A673 (cell line): ENCODE measurements at regions not wholly inside any gene's neighbourhood (a gene's known extent, or its start where the extent isn't known, plus 50 kb on each side); places are given as distances from the start of the nearest gene placed in this dataset.
A peak's percentile ranks its signal among the peaks of the same experiment; 100 is the strongest.

Experiments used
- BruUV-seq: library from RNA; stranded (reverse); fragments of 400-500 nt; replicated peaks from 2 replicates; lab custom pipeline; 2021; lab: Mats Ljungman, UMichigan
- CTCF ChIA-PET: fragments of 300-600 bp; sonication (Branson Sonifier 250); formaldehyde crosslinking; loops from one replicate; lab custom pipeline; 2022; ENCODE audit warnings: antibody characterized with exemption; lab: Charles Lee
- POLR2A ChIA-PET: fragments of 300-600 bp; sonication (Branson Sonifier 250); formaldehyde crosslinking; loops from one replicate; lab custom pipeline; 2022; ENCODE audit warnings: antibody characterized with exemption; ENCODE audit not compliant: low non-redundant PET; lab: Charles Lee
- DNase-seq: peaks from one replicate; pipeline ENCODE4 v3.0.0-alpha.2; 2015; ENCODE audit warnings: low spot score
- H3K27ac ChIP-seq: fragments of 200-600 bp; sonication (generic); 2 replicates; pipeline ENCODE4 v1.5.1; 2016; ENCODE audit warnings: mixed run types, low read depth, mild to moderate bottlenecking, mixed read lengths, antibody characterized with exemption, low read length; ENCODE audit not compliant: poor library complexity, severe bottlenecking
- H3K27me3 ChIP-seq: fragments of 200-600 bp; sonication (generic); replicated peaks from 2 replicates; pipeline ENCODE4 v1.6.1; 2017; ENCODE audit warnings: mixed run types, low read depth, mild to moderate bottlenecking, mixed read lengths, antibody characterized with exemption, low read length; ENCODE audit not compliant: insufficient read depth, poor library complexity
- H3K36me3 ChIP-seq: fragments of 200-600 bp; sonication (generic); 2 replicates; pipeline ENCODE4 v1.6.1; 2016; ENCODE audit warnings: mixed run types, mild to moderate bottlenecking, mixed read lengths, antibody characterized with exemption, low read length; ENCODE audit not compliant: insufficient read depth, poor library complexity, severe bottlenecking
- H3K4me1 ChIP-seq: fragments of 200-600 bp; sonication (generic); 2 replicates; pipeline ENCODE4 v1.6.1; 2017; ENCODE audit warnings: mixed run types, mild to moderate bottlenecking, mixed read lengths, antibody characterized with exemption, low read length; ENCODE audit not compliant: insufficient read depth, poor library complexity, severe bottlenecking
- H3K4me3 ChIP-seq: fragments of 200-600 bp; sonication (generic); 2 replicates; pipeline ENCODE4 v1.5.1; 2016; ENCODE audit warnings: low read depth, mixed run types, mild to moderate bottlenecking, mixed read lengths, low read length; ENCODE audit not compliant: poor library complexity, severe bottlenecking
- H3K9me3 ChIP-seq: fragments of 200-600 bp; sonication (generic); 2 replicates; pipeline ENCODE4 v1.6.1; 2016; ENCODE audit warnings: mixed run types, low read depth, mild to moderate bottlenecking, mixed read lengths, antibody characterized with exemption, low read length; ENCODE audit not compliant: poor library complexity, severe bottlenecking
- EZH2 ChIP-seq: fragments of 200-600 bp; sonication (generic); IDR thresholded peaks from 2 replicates; pipeline ENCODE4 v1.6.1; 2017; ENCODE audit warnings: borderline replicate concordance, low read depth, mild to moderate bottlenecking, mixed read lengths, antibody characterized with exemption, low read length; ENCODE audit not compliant: poor library complexity, severe bottlenecking
- intact Hi-C: fragments of 100-400 bp; cut with micrococcal nuclease; formaldehyde crosslinking; loops from one replicate; pipeline ENCODE4 v1.10.0; 2022; ENCODE audit not compliant: unreplicated experiment
- TF ChIP-seq, protein P1 (sequence below): fragments of 300-800, 200-600 bp; sonication (generic); conservative IDR thresholded peaks from 2 replicates; pipeline ENCODE4 v1.5.1; 2017; ENCODE audit warnings: low read depth, mild to moderate bottlenecking, antibody characterized with exemption, low read length, moderate library complexity, mixed read lengths

DNA sequence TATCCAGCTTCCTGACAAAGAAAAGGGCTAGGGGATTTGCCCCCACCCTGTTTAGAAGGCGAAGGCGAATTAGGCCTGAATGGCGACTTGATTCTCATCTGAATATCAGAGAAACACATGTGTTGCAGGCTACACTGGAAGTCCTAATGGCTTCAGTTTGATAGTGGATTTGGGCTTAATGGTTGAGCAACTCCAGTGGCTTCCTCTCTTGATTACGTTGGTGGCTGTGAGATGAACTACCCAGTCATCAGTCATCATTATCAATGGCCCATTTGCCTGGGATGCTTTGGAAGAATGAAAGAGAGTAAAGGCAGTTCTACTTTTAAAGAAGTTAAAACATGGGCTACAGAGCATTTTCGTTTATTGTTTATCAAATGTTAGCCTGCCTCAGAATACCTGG lies 60.9 kb upstream of the IL1R1 start:
- ChIA-PET CTCF (no interaction called here), POLR2A (no interaction called here)
- DNase-seq, result no peak
- Histone ChIP-seq H3K4me1 (peaks cover 6% of the 10 kb centered on the region), H3K4me3 (no peak overlapping the region), H3K27ac (no peak overlapping the region), H3K27me3 (no peaks in the 10 kb centered on the region), H3K36me3 (no peaks in the 10 kb centered on the region), H3K9me3 (no peaks in the 10 kb centered on the region)
- TF ChIP-seq, protein P1, sequence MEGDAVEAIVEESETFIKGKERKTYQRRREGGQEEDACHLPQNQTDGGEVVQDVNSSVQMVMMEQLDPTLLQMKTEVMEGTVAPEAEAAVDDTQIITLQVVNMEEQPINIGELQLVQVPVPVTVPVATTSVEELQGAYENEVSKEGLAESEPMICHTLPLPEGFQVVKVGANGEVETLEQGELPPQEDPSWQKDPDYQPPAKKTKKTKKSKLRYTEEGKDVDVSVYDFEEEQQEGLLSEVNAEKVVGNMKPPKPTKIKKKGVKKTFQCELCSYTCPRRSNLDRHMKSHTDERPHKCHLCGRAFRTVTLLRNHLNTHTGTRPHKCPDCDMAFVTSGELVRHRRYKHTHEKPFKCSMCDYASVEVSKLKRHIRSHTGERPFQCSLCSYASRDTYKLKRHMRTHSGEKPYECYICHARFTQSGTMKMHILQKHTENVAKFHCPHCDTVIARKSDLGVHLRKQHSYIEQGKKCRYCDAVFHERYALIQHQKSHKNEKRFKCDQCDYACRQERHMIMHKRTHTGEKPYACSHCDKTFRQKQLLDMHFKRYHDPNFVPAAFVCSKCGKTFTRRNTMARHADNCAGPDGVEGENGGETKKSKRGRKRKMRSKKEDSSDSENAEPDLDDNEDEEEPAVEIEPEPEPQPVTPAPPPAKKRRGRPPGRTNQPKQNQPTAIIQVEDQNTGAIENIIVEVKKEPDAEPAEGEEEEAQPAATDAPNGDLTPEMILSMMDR, result no peak
- TF ChIP-seq EZH2, result no peak
- no TSS peak for BruUV-seq
- intact Hi-C loops, result no loop called here

DNA sequence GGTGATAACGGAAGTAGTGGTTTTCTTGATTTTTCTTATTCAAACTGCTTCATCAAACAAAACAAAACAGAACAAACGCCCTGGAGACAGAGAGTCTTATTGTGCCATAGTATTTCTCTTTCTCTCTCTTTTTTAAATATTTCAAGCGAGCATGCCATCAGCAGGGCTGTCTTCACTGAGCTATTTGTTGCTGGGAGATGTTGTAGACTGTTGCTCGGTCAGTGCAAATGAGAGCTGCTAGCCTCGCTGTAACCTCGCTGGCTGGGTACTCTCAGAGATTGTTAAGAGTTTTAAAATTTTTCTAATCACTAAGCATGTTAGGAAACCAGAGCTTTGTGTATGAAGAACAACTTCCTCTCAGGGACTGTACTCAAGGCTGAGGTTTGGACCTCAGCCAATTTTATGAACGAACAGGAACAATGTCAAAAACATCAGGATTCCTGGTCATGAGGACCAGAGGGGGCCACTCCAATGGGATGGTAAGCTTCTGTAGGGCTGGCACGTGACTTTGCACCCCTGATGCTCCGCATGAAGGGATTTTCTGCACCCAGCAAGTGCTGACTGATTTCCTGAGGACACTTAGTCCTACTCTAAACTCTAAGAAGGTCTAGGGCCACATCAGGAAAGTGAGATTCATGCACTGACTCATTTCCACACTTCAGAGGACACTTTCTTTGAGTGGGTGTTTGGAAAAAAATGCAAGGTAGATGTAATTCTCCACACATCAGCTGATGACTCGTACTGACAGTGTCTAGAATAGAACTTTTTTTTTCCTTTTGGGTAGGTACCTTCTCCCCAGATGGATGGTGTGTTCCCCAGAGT lies 59.8 kb upstream of the IL1R1 start:
- no TSS peak for BruUV-seq
- TF ChIP-seq, protein P1, result no peak
- TF ChIP-seq EZH2, result no peak
- DNase-seq, result peak; percentile 36
- POLR2A ChIA-PET, result no interaction called here
- CTCF ChIA-PET, result no interaction called here
- peaks cover 6% of the 10 kb centered on the region for H3K4me1 ChIP-seq
- H3K9me3 ChIP-seq, result no peaks in the 10 kb centered on the region
- H3K4me3 ChIP-seq, result no peak overlapping the region
- no peaks in the 10 kb centered on the region for H3K27me3 ChIP-seq
- intact Hi-C loops, result no loop called here
- H3K36me3 ChIP-seq, result no peaks in the 10 kb centered on the region
- no peak overlapping the region for H3K27ac ChIP-seq

DNA sequence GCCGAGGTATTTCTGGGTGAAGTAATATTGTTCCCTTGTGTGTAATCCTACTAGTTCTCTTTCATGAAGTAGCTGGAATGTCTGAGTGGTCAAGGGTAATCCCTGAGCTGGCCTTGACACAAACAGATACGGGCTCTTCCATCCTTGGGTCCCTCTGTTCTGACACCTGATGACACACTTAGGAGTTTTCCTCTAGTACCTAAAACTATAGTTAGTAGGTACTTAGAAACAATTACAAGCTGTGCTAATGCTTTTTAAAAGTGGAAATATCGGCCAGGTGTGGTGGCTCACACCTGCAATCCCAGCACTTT lies 59.2 kb upstream of the IL1R1 start:
- Histone ChIP-seq H3K4me3 (no peak overlapping the region), H3K4me1 (peaks cover 6% of the 10 kb centered on the region), H3K27me3 (no peaks in the 10 kb centered on the region), H3K9me3 (no peaks in the 10 kb centered on the region), H3K27ac (no peak overlapping the region), H3K36me3 (no peaks in the 10 kb centered on the region)
- DNase-seq, result no peak
- TF ChIP-seq, protein P1, result no peak
- TF ChIP-seq EZH2, result no peak
- intact Hi-C loops, result no loop called here
- no TSS peak for BruUV-seq
- ChIA-PET POLR2A (no interaction called here), CTCF (no interaction called here)
